GM21360 (cell line): ENCODE measurements at regions not wholly inside any gene's neighbourhood (a gene's known extent, or its start where the extent isn't known, plus 50 kb on each side); places are given as distances from the start of the nearest gene placed in this dataset.

Source experiments
- ATAC-seq: cut with Tn5 transposase; IDR thresholded peaks from one replicate; pipeline ENCODE4 v1.9.1; 2021; ENCODE audit warnings: mild to moderate bottlenecking, moderate library complexity; ENCODE audit not compliant: unreplicated experiment

DNA sequence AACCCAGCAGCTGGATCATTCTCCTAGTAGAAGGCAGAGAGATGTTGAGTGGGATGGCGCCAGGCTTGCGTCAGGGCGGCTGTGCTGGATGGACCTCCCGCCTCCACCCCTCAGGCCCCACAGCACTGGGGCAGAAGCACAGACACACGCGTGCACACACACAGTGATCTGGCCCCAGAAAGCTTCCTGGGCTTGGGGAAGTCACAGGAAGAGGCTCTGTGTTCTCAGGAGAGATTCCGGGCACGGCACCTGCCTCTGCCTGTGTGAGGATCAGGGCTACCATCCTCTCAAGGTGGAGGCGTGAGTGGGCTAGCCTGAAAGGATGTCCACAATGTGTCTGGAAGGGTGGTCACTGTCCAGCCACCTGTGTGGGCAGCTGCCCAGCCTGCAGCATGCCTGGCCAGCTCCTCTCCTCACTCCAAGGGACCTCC, 229.8 kb upstream of the HS6ST1 start:
- ATAC-seq: no peak

DNA sequence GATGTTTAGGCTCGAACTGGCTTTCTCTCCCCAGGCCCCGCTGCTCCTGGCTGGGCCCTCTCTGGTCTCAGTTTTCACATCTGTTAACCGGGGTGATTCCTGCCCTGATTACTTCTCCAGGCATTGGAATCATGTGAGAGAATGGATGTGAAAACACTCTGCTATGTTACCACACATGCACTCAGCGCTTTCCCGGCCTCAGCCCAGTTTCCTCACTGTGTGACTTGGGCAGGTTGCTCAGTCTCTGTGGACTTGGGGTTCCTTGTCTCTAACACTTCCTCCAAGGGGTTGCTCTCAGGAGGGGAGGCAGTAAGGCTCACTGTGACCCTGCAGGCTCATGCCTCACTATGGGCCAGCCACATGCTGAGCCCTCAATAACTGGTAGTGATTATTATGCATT, 230.4 kb upstream of the HS6ST1 start:
- no peak for ATAC-seq

DNA sequence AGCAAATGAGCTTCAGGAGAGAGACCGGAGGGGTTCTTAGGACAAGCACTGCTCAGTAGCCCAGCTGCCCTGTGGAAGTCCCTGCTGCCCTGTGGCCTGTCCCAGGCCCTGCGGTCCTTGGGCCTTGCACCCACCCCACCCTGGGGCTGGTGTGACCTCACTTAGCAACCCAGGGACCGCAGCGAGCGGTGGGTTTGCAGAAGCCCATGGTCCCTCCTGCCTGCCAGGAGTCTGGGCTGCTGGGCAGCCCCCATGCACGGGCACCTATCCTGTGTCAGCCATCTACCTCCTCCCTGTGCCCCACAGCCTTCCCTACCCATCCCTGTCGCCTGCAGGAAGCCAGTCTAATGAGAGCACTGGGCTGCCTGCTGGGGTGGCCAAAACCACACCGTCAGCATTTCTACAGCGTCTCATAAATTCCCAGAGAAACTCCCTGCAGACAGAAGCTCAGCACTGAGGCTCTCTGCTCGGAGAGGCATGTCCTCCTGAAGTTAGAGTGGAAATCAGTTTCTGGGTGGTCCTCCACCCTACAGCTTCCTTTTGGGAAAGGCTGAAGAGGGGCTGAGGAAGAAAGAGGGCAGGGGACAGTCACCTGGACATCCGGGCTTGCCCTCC, 231.1 kb upstream of the HS6ST1 start:
- ATAC-seq: no peak

DNA sequence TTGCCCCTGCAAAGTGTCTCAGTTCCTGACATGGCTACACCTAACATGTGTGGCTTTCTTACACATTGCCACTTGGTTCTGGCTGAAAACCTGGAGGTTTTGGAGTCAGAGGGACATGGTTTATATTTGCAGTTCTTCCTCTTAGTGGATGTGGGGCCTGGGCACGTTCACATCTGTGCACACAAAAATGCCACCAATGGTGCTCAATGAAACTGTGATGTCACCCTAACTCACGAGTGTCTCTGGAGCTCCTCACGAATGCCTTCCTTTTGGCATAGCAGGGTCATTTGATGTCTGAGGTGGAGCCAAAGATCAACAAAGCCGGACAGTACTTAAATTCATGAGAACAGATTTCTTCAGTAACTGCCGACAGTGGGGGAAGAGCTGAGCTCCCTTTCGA, 231.7 kb upstream of the HS6ST1 start:
- ATAC-seq: no peak

DNA sequence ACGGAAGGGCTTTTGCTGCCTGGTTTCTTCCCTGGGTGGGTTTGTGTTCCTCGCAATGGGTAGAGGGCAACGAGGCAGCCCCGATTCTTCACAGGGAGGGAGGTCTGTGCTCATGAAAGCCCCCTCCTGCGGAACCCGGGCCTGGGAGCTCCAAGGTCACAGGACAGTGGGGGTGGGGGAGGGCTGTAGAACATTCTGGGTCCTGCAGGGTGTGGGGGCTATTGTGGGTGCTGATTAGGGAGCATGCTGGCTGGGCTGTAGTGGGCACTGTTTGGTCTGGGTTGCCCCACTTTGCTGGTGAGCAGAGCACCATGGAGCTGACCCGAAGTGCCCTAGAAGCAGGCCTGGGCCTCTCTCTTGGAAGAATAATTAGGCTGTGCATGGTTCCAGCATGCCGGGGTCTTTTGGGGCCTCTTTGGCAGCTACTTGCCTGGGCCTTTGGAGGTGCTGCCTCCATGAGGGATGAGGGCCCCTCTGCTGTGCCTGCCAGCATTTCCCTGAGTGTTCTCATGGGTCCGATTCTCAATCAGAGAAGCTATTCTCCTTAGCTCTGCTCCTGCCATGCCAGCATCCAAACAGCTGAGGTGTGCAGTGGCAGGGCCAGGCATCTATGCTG, 232.2 kb upstream of the HS6ST1 start:
- ATAC-seq: no peak

DNA sequence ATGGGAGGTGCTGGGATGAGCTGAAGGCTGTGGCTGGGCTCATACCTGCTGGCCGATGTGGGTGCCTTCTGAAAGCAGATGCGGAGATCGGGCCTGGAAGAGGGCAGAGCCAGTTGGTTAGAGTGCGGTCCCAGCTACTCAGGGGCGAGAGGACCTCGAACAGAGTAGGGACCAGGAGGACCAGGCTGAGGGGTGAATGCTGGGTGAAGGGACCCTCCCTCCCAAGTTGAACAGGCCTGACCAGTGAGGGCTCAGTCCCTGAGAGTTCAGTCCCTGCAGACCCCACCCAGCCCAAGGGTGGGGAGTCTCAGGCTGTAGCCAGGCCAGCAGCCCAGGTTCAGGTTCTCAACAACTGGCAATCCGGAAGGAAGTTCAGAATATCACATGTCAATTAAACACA, 232.8 kb upstream of the HS6ST1 start:
- no peak for ATAC-seq

DNA sequence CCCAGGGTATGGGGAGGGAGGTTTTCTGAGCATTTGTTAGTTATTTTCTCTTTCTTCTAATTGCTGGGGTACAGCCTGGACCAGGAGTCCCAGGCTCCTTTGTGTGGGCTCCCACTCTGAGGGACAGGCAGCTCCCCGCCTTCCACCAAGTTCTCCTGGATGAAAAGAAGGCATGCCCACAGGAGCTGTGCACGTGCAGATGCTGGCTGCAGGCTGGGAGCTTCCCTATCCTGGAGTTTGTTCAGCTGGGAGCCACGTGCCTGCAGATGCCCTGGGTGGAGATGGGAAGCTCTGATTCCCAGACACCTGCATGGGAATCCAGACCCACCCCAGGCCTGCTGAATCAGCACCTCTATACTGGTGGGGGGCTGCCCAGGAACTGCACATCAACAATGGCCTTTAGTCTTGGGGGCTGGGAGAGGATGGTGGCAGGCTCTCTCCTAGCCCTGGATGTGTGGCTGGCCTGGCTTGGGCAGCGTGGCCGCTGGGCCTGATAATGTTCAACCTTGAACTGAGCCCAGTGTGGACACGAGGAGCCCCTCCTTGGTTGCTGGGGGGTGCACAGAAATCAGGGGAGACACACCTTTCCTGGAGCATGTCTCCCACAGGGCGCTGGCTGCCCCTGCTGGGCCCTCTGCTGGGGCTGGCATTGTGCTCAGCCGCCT, 233.6 kb upstream of the HS6ST1 start:
- no peak for ATAC-seq

DNA sequence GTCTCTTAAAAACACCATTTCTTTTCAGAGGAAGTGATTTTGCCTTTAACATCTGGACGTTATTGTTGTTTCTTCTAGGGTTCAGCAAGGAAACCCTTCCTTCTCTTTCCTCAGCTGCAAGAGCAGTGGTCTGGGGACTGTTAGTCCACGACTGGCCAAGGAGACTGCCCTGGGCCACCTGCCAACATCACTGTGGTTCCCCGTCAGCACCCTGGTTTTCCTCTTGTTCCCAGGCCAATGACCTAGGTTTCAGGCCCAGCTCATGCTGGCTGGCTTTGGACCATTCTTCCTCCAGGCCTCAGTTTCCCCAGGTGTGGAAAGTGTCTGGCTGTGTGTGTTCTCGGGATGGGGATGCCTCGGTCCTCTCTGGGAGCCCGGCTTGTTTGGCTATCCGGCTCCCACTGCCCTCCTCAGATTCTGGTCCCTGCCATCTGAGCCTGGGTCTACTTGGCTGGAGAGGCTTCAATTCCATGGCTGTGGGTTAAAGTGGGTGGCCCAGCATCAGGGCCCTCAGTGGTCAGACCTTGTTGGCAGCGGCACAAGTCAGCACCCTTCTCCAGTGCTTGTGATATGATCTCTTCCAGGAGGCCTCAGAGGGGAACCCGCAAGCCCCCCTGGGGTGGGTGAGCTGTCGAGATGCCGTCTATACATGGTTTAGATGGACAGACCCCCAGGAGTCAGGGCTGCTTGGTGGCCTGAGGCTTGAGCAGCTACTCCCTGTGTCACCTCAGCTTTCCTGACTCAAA, 234.3 kb upstream of the HS6ST1 start:
- ATAC-seq: no peak

DNA sequence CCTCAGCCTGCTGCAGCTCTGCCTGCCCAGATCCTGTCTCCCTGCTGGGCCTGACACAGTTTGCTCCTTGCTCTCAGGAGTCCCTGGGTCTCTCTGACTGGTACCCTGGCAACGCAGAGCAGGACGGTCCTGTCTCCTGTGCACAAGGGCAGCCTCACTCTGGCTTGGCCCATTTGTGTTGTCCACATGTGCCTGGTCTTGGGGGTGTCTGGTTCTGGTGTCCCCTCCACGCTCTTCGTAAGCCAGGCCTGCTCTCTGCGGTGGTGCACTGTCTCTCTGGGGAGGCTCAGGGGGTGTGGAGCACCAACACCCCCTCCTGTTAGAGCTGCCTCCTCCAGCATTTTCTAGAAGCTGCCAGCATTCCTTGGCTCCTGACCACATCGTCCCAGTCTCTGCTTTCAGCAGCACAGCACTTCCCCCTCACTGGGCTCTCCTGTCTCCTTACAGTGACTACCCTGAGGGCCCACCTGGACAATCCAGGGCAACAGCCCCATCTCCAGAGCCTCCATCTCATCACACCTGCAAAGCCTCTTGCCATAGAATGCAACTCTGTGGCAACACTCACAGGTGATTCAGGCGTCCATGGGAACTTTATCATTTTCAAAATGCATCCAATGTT, 235.6 kb upstream of the HS6ST1 start:
- ATAC-seq: no peak

DNA sequence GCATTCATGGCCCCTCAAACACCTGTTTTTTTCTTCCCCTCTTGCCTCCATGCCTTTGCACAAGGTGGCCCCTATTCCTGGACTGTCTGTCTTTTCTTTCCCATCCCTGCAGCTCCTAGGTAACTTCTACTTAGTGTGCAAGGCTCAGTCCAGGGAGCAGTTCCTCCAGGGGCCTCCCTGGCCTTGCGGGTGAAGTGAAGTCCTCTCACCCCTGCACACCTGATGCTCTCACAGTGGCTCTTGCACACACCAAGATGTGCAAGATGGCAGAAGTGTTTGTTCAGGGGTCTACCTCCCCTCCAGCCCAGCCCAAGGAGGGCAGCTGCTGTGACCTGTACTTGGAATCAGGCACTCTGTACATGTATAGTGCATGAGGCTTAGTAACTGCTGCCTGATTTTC, 236.8 kb upstream of the HS6ST1 start:
- no peak for ATAC-seq

DNA sequence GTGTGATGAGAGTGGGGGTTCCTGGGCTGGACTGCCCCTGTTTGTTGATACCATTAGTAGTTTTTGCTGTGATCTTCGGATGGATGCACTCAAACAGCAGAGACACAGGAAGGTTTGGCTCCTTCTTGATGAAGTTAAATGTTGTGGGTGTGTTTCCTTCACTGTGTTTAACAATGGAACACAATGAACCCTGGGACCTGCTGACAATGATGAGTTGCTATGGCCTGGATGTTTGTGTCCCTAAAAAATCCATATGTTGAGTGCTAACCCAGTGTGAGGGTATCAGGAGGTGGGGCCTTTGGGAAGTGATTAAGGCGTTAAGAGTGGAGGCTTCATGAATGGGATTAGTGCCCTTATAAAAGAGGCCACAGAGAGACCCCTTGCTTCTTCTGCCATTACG, 237.4 kb upstream of the HS6ST1 start:
- ATAC-seq: no peak

DNA sequence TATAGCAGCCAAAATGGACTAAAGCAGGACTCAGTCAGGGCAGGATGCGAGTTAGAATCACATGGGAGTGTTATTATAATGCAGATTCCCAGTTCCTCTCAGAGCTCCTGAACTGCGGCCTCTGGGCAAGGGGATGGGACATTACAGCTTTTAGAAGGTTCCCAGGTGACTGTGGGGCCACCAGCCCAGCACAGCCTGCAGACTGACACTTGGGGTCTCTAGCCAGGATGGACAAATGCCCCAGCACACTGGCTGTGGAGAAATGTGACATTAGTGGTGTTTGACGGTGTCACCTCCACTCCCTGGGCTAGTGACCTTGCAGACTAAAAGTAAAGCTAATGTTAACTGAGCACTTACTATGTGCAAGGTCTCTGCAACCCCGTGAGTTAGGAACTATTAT, 238.0 kb upstream of the HS6ST1 start:
- ATAC-seq: no peak

DNA sequence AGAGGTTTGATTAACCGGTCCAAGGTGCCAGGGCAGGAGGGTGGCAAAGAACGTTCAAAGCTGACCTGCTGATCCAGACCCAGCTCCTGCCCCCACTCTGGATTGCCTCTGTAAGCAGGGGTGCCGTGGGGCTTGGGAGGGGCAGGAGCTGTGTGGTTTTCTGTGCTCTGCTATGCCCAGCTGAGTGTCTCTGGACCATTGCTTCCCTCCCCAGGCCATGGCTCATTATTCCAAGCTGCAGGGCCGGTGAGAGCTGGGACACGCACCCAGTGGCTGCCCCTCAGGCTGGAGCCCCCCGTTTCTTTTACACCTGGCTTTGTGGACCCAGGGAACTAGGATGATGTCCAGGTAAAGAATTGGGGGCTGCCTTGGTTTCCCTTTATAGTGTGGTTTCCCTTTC, 238.4 kb upstream of the HS6ST1 start:
- no peak for ATAC-seq

DNA sequence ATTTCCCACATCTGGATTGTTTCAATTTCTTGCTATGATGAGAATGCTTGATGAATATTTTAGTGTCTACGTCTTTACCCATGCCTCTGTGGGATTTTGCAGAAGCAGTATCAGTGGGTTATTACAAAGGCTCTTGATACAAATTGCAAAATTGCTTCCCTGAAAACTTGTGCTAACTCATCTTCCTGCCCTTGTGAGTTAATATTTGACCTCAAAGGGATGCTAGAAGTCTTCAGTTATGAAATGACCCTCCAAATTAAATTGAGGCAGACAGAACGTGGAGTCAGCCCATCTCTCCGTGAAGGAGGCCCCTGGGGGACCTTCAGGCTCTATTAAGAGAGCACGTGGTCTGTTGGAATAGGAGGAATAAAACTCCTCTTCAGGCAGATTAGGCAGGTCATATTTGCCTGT, 239.2 kb upstream of the HS6ST1 start:
- ATAC-seq: no peak

DNA sequence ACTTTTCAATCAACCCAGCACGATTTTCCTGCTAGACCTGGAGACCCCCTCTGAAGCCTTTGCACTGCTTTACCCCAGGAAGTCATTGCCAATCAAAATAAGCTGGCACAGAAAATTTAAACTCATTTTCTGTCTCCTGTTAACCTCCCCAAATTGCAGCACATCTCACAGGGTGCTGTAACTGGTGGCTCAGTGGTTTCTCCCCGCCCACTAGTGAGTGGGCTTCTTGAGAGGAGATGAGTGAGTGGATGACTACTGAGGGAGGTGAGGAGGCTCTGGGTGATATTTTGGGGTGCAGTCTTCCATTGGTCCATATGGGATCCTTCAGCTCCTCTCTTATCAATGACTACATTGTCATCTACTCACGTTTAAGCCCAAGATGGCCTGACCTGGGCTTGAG, 239.8 kb upstream of the HS6ST1 start:
- ATAC-seq: no peak

DNA sequence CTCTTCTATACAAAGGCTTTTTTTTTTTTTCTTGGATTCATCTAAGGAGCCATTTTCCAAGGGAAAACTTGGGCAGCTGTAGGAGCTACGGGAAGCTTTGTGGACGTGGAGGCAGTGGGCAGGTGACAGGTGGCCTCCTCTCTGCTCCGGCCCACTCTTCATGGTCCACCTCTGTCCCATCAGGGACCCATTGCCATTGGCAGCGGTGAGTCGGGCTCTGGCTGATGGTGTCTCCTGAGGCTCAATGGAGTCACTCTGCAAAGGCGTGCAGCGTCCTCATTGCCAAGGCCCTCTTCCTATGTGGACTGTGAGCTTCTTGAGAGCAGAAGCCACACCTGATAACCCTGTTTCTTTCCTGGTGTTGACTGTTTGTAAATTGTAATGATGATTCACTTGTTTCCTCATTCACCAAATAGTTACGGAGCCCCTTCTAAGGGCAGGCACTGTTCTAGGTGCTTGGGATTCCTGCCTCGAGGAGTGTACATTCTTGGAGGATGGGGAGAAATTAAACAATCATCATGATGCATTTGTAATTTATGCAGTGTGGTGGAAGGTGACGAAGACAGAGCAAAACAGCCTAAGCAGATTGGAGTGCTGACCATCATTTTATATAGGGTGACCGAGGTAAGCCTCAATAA, 240.3 kb upstream of the HS6ST1 start:
- ATAC-seq: no peak

DNA sequence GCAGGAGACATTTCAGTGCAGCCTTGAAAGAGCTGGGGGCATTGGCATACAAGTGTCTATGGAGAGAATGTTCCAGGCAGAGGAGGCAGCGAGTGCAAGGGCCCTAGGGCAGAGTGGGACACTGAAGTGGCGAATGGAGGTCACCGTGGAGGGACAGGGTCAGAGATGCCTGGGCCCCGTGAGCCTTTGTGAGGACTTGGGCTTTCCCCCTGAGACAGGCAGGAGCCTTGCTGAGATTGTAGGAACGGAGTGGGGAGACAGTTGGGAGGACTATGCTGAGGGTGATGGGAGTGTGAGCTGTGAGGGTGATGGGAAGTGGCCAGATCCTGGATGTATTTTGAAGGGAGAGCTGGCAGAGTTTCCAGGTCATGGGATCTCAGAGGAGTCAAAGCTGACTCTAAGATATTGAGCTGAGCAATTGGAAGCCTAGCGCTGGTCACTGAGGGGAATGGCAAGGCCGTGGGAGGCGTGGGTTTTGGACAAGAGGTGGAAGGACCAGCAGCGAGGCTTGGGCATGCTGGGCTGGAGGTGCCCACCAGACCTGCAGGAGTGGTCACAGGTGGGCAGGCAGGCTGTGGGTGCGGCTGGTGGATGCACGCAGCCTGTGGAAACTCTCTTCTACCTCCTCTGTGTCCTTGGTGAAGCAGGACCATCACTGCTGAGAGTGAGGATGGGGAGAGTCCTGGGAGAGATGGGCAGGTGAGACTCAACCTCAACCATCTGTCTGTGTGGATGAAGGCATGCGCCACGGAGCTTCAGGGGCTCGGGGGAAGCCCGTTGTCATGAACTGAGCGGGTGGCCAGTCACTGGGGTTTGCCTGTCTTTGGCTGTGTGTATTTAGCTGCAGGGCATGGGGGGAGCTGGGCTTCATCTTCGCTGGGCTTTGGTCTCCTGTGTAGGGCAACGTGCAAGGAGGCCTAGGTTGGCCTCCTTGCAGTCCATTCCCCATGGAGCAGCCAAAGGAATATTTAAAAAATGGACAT, 241.2 kb upstream of the HS6ST1 start:
- ATAC-seq: no peak

DNA sequence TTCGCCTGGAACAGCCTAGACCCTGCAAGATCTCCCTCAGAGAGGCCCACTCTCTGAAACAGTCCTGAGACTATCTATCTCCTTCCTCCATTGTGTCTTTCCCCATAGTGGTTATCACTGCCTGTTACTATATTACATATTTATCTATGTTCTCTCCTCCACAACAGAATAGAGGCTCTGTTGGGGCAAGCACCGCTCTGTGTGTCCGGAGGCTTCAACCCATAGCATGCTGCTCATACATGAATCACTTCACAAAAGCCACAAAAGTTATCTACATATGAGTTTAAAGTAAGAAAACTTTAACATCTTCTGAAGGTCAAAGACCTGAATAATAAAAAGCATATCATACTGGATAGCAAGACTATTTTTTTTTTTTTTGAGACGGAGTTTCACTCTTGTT, 242.1 kb upstream of the HS6ST1 start:
- no peak for ATAC-seq

DNA sequence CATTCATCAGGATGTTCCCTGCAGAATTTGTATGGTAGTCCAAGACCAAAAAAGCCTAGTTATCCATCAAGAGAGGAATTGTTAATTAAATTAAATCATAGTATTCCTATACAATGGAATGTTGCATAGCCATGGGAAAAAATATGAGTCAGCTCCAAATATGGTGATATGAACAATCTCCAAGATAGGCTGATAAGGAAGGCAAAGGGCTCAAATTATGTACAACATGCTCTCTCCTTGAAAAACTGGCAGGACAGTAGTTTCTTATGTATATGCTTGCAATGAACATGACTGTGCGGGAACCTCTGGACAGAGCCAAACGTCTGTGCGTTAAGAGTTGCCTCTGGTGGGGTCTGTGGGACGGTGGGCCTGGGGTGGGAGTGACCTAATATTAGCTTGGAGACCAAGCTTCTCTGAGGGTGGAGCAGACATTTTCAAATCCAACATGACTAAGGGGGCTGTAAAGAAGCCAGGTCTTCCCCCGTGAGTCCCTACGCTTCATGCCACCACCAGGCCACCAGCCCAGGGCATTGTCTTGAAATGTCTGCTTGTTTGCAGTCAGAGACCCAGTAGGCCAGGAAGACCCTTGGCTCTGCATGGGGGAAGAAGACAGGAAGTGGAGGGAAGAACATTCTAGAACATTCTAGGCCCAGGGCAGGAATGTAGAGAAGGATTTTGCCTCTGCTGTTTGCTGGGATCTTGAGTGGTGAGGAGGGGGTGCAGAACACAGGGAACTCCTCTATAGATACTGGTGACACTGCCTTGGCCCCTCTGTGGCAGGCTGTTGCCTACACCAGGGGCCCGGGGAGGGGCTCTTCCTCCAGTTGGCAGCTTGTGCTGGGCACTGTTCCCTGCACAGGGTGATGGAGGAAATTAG, 244.0 kb upstream of the HS6ST1 start:
- no peak for ATAC-seq
